HL-60 (cell line): ENCODE measurements at regions not wholly inside any gene's neighbourhood (a gene's known extent, or its start where the extent isn't known, plus 50 kb on each side); places are given as distances from the start of the nearest gene placed in this dataset.

ENCODE experiments used
- GABPA ChIP-seq: IDR thresholded peaks from 2 replicates; pipeline ENCODE4 v1.6.1; 2012; ENCODE audit warnings: low read depth
- POLR2AphosphoS5 ChIP-seq: IDR thresholded peaks from 2 replicates; pipeline ENCODE4 v1.6.1; 2012; ENCODE audit warnings: low read depth
- TF ChIP-seq, protein P1 (sequence below): IDR thresholded peaks from one replicate; pipeline ENCODE4 v1.5.1; 2011; ENCODE audit warnings: low read length, control low read depth, inconsistent platforms; ENCODE audit not compliant: insufficient read depth
- TF ChIP-seq, protein P2 (sequence below): IDR thresholded peaks from 2 replicates; pipeline ENCODE4 v1.6.1; 2012; ENCODE audit warnings: low read depth; ENCODE audit not compliant: insufficient replicate concordance

GRCh38 chr6:138682704-138683527 is 90.7 kb upstream of the CCDC28A start:
- TF ChIP-seq POLR2AphosphoS5 = no peak
- TF ChIP-seq, protein P1, sequence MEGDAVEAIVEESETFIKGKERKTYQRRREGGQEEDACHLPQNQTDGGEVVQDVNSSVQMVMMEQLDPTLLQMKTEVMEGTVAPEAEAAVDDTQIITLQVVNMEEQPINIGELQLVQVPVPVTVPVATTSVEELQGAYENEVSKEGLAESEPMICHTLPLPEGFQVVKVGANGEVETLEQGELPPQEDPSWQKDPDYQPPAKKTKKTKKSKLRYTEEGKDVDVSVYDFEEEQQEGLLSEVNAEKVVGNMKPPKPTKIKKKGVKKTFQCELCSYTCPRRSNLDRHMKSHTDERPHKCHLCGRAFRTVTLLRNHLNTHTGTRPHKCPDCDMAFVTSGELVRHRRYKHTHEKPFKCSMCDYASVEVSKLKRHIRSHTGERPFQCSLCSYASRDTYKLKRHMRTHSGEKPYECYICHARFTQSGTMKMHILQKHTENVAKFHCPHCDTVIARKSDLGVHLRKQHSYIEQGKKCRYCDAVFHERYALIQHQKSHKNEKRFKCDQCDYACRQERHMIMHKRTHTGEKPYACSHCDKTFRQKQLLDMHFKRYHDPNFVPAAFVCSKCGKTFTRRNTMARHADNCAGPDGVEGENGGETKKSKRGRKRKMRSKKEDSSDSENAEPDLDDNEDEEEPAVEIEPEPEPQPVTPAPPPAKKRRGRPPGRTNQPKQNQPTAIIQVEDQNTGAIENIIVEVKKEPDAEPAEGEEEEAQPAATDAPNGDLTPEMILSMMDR = no peak
- no peak for TF ChIP-seq GABPA
- TF ChIP-seq, protein P2, sequence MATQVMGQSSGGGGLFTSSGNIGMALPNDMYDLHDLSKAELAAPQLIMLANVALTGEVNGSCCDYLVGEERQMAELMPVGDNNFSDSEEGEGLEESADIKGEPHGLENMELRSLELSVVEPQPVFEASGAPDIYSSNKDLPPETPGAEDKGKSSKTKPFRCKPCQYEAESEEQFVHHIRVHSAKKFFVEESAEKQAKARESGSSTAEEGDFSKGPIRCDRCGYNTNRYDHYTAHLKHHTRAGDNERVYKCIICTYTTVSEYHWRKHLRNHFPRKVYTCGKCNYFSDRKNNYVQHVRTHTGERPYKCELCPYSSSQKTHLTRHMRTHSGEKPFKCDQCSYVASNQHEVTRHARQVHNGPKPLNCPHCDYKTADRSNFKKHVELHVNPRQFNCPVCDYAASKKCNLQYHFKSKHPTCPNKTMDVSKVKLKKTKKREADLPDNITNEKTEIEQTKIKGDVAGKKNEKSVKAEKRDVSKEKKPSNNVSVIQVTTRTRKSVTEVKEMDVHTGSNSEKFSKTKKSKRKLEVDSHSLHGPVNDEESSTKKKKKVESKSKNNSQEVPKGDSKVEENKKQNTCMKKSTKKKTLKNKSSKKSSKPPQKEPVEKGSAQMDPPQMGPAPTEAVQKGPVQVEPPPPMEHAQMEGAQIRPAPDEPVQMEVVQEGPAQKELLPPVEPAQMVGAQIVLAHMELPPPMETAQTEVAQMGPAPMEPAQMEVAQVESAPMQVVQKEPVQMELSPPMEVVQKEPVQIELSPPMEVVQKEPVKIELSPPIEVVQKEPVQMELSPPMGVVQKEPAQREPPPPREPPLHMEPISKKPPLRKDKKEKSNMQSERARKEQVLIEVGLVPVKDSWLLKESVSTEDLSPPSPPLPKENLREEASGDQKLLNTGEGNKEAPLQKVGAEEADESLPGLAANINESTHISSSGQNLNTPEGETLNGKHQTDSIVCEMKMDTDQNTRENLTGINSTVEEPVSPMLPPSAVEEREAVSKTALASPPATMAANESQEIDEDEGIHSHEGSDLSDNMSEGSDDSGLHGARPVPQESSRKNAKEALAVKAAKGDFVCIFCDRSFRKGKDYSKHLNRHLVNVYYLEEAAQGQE = no peak
